ENCODE measurements at regions not wholly inside any gene's neighbourhood (a gene's known extent, or its start where the extent isn't known, plus 50 kb on each side); places are given as distances from the start of the nearest gene placed in this dataset.

GRCh38 chr10:23976275-23976674 lies 232.7 kb upstream of the KIAA1217 start:
- H3K4me1 Mint-ChIP-seq (ENCODE audit: low read depth, unreplicated experiment), result no peaks in the 10 kb centered on the region
- Histone ChIP-seq H3K4me3 (ENCODE audit: insufficient read depth, low read depth, low read length) (no peak overlapping the region), H3K4me1 (ENCODE audit: insufficient read depth, low read length) (no peaks in the 10 kb centered on the region), H2AFZ (ENCODE audit: low read depth, low read length) (no peak overlapping the region), H3K36me3 (ENCODE audit: insufficient read depth, low read length) (no peaks in the 10 kb centered on the region), H4K20me1 (ENCODE audit: insufficient read depth, low read length) (no peaks in the 10 kb centered on the region), H3K9me3 (ENCODE audit: insufficient read depth, low read depth, low read length) (no peaks in the 10 kb centered on the region), H3K4me2 (ENCODE audit: low read length) (no peak overlapping the region), H3K27me3 (ENCODE audit: insufficient read depth, low read length) (no peaks in the 10 kb centered on the region), H3K27ac (ENCODE audit: low read depth, low read length) (no peak overlapping the region), H3K9ac (ENCODE audit: low read length) (no peak overlapping the region), H3K79me2 (ENCODE audit: insufficient read depth, low read length) (no peaks in the 10 kb centered on the region)
- no peaks in the 10 kb centered on the region for H3K9me3 Mint-ChIP-seq (ENCODE audit: unreplicated experiment)
- H3K4me3 Mint-ChIP-seq (ENCODE audit: unreplicated experiment), result no peak overlapping the region
- H3K36me3 Mint-ChIP-seq (ENCODE audit: low read depth, unreplicated experiment), result no peaks in the 10 kb centered on the region
- DNase-seq (ENCODE audit: low read depth) (no peak), FAIRE-seq (no peak)
- TF ChIP-seq CTCF (IDR thresholded peaks at IDR 0.05; ENCODE audit: insufficient read depth, low read depth, low read length) (no peak), EZH2 (IDR thresholded peaks at IDR 0.05; ENCODE audit: insufficient read depth, low read length) (no peak)
- H3K27ac Mint-ChIP-seq (ENCODE audit: unreplicated experiment), result no peak overlapping the region
- H3K27me3 Mint-ChIP-seq (ENCODE audit: low read depth, unreplicated experiment), result peaks cover 8% of the 10 kb centered on the region

- DNase-seq (ENCODE audit: low read depth) (no peak), FAIRE-seq (no peak)
- Mint-ChIP-seq H3K9me3 (ENCODE audit: unreplicated experiment) (no peaks in the 10 kb centered on the region), H3K4me1 (ENCODE audit: low read depth, unreplicated experiment) (no peaks in the 10 kb centered on the region), H3K27me3 (ENCODE audit: low read depth, unreplicated experiment) (peaks cover 8% of the 10 kb centered on the region), H3K4me3 (ENCODE audit: unreplicated experiment) (no peak overlapping the region), H3K36me3 (ENCODE audit: low read depth, unreplicated experiment) (no peaks in the 10 kb centered on the region), H3K27ac (ENCODE audit: unreplicated experiment) (no peak overlapping the region)
- TF ChIP-seq EZH2 (IDR thresholded peaks at IDR 0.05; ENCODE audit: insufficient read depth, low read length) (no peak), CTCF (IDR thresholded peaks at IDR 0.05; ENCODE audit: insufficient read depth, low read depth, low read length) (no peak)
- H3K4me1 ChIP-seq (ENCODE audit: insufficient read depth, low read length), result no peaks in the 10 kb centered on the region
- no peaks in the 10 kb centered on the region for H3K79me2 ChIP-seq (ENCODE audit: insufficient read depth, low read length)
- no peaks in the 10 kb centered on the region for H4K20me1 ChIP-seq (ENCODE audit: insufficient read depth, low read length)
- no peak overlapping the region for H2AFZ ChIP-seq (ENCODE audit: low read depth, low read length)
- H3K9ac ChIP-seq (ENCODE audit: low read length), result no peak overlapping the region
- H3K4me3 ChIP-seq (ENCODE audit: insufficient read depth, low read depth, low read length), result no peak overlapping the region
- H3K9me3 ChIP-seq (ENCODE audit: insufficient read depth, low read depth, low read length), result no peaks in the 10 kb centered on the region
- no peaks in the 10 kb centered on the region for H3K36me3 ChIP-seq (ENCODE audit: insufficient read depth, low read length)
- no peaks in the 10 kb centered on the region for H3K27me3 ChIP-seq (ENCODE audit: insufficient read depth, low read length)
- no peak overlapping the region for H3K4me2 ChIP-seq (ENCODE audit: low read length)
- H3K27ac ChIP-seq (ENCODE audit: low read depth, low read length), result no peak overlapping the region
These were observed 230.6 kb upstream of the KIAA1217 start for GRCh38 chr10:23978317-23978716.

- H3K27ac Mint-ChIP-seq (ENCODE audit: unreplicated experiment), result no peak overlapping the region
- no peaks in the 10 kb centered on the region for H3K79me2 ChIP-seq (ENCODE audit: insufficient read depth, low read length)
- H3K4me1 Mint-ChIP-seq (ENCODE audit: low read depth, unreplicated experiment), result no peaks in the 10 kb centered on the region
- H3K27ac ChIP-seq (ENCODE audit: low read depth, low read length), result no peak overlapping the region
- TF ChIP-seq EZH2 (IDR thresholded peaks at IDR 0.05; ENCODE audit: insufficient read depth, low read length) (no peak), CTCF (IDR thresholded peaks at IDR 0.05; ENCODE audit: insufficient read depth, low read depth, low read length) (no peak)
- FAIRE-seq (no peak), DNase-seq (ENCODE audit: low read depth) (no peak)
- H3K4me1 ChIP-seq (ENCODE audit: insufficient read depth, low read length), result no peaks in the 10 kb centered on the region
- H4K20me1 ChIP-seq (ENCODE audit: insufficient read depth, low read length), result no peaks in the 10 kb centered on the region
- H2AFZ ChIP-seq (ENCODE audit: low read depth, low read length), result no peak overlapping the region
- no peak overlapping the region for H3K4me2 ChIP-seq (ENCODE audit: low read length)
- no peaks in the 10 kb centered on the region for H3K27me3 ChIP-seq (ENCODE audit: insufficient read depth, low read length)
- H3K36me3 Mint-ChIP-seq (ENCODE audit: low read depth, unreplicated experiment), result no peaks in the 10 kb centered on the region
- no peak overlapping the region for H3K4me3 ChIP-seq (ENCODE audit: insufficient read depth, low read depth, low read length)
- H3K4me3 Mint-ChIP-seq (ENCODE audit: unreplicated experiment), result no peak overlapping the region
- no peak overlapping the region for H3K9ac ChIP-seq (ENCODE audit: low read length)
- H3K9me3 Mint-ChIP-seq (ENCODE audit: unreplicated experiment), result peaks cover 7% of the 10 kb centered on the region
- no peaks in the 10 kb centered on the region for H3K9me3 ChIP-seq (ENCODE audit: insufficient read depth, low read depth, low read length)
- H3K27me3 Mint-ChIP-seq (ENCODE audit: low read depth, unreplicated experiment), result peaks cover 8% of the 10 kb centered on the region
- no peaks in the 10 kb centered on the region for H3K36me3 ChIP-seq (ENCODE audit: insufficient read depth, low read length)
These were observed 228.8 kb upstream of the KIAA1217 start for GRCh38 chr10:23980094-23980493.

Measured in astrocyte (in vitro differentiated cells and primary cell).